Stomach (tissue), 4 donors: ENCODE measurements at regions not wholly inside any gene's neighbourhood (a gene's known extent, or its start where the extent isn't known, plus 50 kb on each side); places are given as distances from the start of the nearest gene placed in this dataset.

Experiments used
- EP300 ChIP-seq: sonication (generic); formaldehyde crosslinking; IDR thresholded peaks from one replicate; pipeline ENCODE4 v1.6.1; 2017; ENCODE audit warnings: antibody characterized with exemption
- POLR2A ChIP-seq, 4 donors: fragments of 450-650 bp; IDR thresholded peaks; one replicate each; pipeline ENCODE4 v1.6.1; 2016; ENCODE audit warnings: antibody characterized with exemption in 4 of 4, control low read depth in 2 of 4, mild to moderate bottlenecking in 1 of 4, moderate library complexity in 1 of 4
- POLR2AphosphoS5 ChIP-seq, 3 donors: sonication (generic); formaldehyde crosslinking; IDR thresholded peaks; one replicate each; pipeline ENCODE4 v1.6.1; 2016; ENCODE audit warnings: antibody characterized with exemption in 3 of 3
- TF ChIP-seq, protein P1 (sequence below), 7 experiments: fragments of 450-650 bp in 4 of 7; fragments of 200-600 bp in 3 of 7; sonication (generic) in 3 of 7; IDR thresholded peaks; one replicate each; pipeline ENCODE4 v1.5.1; 2016 to 2019; ENCODE audit warnings: antibody characterized with exemption in 7 of 7, control low read depth in 2 of 7, mild to moderate bottlenecking in 1 of 7

DNA sequence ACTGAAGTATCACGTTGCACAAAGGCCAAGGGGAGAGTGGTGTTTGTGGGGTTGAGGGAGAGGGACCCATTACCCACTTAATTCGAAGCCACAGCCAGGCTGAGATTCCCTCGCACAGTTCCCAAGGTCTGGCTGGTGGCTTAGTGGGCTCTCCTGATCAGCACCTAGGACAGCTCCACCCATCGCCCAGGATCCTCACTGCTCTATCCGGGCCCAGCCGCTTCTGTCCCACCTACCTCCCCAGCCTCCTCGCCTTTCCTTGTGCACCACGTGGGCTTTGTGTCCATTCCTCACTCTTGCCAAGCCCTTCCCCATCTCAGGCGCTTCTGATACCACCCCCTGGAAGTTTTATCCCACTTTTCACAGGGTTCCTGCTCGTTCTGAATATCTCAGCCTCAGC, 163.5 kb downstream of the CCT6B start:
- TF ChIP-seq POLR2A (IDR thresholded peaks at IDR 0.05) (no peak), POLR2AphosphoS5 (IDR thresholded peaks at IDR 0.05) (no peak), EP300 (no peak)
- TF ChIP-seq, protein P1, sequence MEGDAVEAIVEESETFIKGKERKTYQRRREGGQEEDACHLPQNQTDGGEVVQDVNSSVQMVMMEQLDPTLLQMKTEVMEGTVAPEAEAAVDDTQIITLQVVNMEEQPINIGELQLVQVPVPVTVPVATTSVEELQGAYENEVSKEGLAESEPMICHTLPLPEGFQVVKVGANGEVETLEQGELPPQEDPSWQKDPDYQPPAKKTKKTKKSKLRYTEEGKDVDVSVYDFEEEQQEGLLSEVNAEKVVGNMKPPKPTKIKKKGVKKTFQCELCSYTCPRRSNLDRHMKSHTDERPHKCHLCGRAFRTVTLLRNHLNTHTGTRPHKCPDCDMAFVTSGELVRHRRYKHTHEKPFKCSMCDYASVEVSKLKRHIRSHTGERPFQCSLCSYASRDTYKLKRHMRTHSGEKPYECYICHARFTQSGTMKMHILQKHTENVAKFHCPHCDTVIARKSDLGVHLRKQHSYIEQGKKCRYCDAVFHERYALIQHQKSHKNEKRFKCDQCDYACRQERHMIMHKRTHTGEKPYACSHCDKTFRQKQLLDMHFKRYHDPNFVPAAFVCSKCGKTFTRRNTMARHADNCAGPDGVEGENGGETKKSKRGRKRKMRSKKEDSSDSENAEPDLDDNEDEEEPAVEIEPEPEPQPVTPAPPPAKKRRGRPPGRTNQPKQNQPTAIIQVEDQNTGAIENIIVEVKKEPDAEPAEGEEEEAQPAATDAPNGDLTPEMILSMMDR (IDR thresholded peaks at IDR 0.05), result no peak
